HepG2 (cell line): ENCODE measurements at regions not wholly inside any gene's neighbourhood (a gene's known extent, or its start where the extent isn't known, plus 50 kb on each side); places are given as distances from the start of the nearest gene placed in this dataset.

Experiments
- ATAC-seq: fragments of 200-7000 bp; cut with Tn5 transposase; 3 replicates; pipeline ENCODE4 v1.9.1; 2020; ENCODE audit warnings: mild to moderate bottlenecking, moderate library complexity
- BruUV-seq: library from RNA; stranded (reverse); fragments of 400-500 nt; replicated peaks from 2 replicates; lab custom pipeline; 2021; lab: Mats Ljungman, UMichigan
- CTCF ChIA-PET: fragments of 300-600 bp; formaldehyde crosslinking; extraction: SDS; loops from one replicate; lab custom pipeline; 2021; ENCODE audit warnings: low total read pairs, inconsistent platforms, low intra/inter-chr PET ratio; lab: Yijun Ruan, JAX
- POLR2A ChIA-PET: fragments of 350-600 bp; sonication (Branson Sonifier 250); formaldehyde crosslinking; loops from one replicate; lab custom pipeline; 2020; ENCODE audit warnings: antibody characterized with exemption, inconsistent platforms; lab: Yijun Ruan, JAX
- DNase-seq: peaks from one replicate; pipeline ENCODE4 v3.0.0-alpha.2; 2015; ENCODE audit warnings: low spot score
- FAIRE-seq: peaks from 3 replicates; lab custom pipeline; 2011; peaks lifted over from hg19 to GRCh38; lab: Jason Lieb, UNC
- H2AFZ ChIP-seq: one replicate; pipeline ENCODE4 v1.6.1; 2011; ENCODE audit warnings: low read length, inconsistent platforms
- H3K27ac ChIP-seq: fragments of 300-600 bp; 3 replicates; pipeline ENCODE4 v1.8.0; 2011; ENCODE audit warnings: mixed run types, mild to moderate bottlenecking, mixed read lengths, low read length, inconsistent platforms; ENCODE audit not compliant: insufficient read depth; ENCODE audit errors: extremely low read length
- H3K27me3 ChIP-seq, 2 experiments: fragments of 200-600 bp in 1 of 2; 2 replicates in 1 of 2; 3 replicates in 1 of 2; pipeline versions ENCODE4 v1.6.0 to v1.8.0; 2011; ENCODE audit warnings: low read length in 2 of 2, mild to moderate bottlenecking in 2 of 2, moderate library complexity in 2 of 2, inconsistent platforms in 1 of 2; ENCODE audit not compliant: insufficient read depth in 2 of 2, control insufficient read depth in 1 of 2
- H3K36me3 ChIP-seq, 2 experiments: fragments of 200-600 bp in 1 of 2; replicated peaks in 1 of 2; 2 replicates in 1 of 2; 3 replicates in 1 of 2; pipeline versions ENCODE4 v1.5.1 to v1.8.0; 2011; ENCODE audit warnings: low read length in 2 of 2, inconsistent platforms in 1 of 2; ENCODE audit not compliant: insufficient read depth in 2 of 2, control insufficient read depth in 1 of 2
- H3K4me1 ChIP-seq: 2 replicates; pipeline ENCODE4 v1.5.1; 2012; ENCODE audit warnings: low read length, inconsistent platforms; ENCODE audit not compliant: insufficient read depth
- H3K4me2 ChIP-seq: 2 replicates; pipeline ENCODE4 v1.6.0; 2011; ENCODE audit warnings: low read depth, low read length, inconsistent platforms
- H3K4me3 ChIP-seq, 3 experiments: fragments of 200-600 bp in 1 of 3; sonication (generic), shearing (Covaris generic) in 1 of 3; replicated peaks in 1 of 3; 2 replicates each; pipeline ENCODE4 v1.5.1; 2011 to 2016; ENCODE audit warnings: low read length in 3 of 3, inconsistent platforms in 2 of 3, low read depth in 2 of 3, mild to moderate bottlenecking in 2 of 3, control low read depth in 1 of 3, mixed read lengths in 1 of 3; ENCODE audit not compliant: insufficient read depth in 1 of 3
- H3K79me2 ChIP-seq: one replicate; pipeline ENCODE4 v1.6.1; 2011; ENCODE audit warnings: low read length, inconsistent platforms; ENCODE audit not compliant: insufficient read depth
- H3K9ac ChIP-seq: 2 replicates; pipeline ENCODE4 v1.6.0; 2011; ENCODE audit warnings: mild to moderate bottlenecking, low read depth, low read length, inconsistent platforms; ENCODE audit not compliant: insufficient read depth
- H3K9me3 ChIP-seq: 2 replicates; pipeline ENCODE4 v1.5.1; 2012; ENCODE audit warnings: mild to moderate bottlenecking, low read length
- H4K20me1 ChIP-seq: 2 replicates; pipeline ENCODE4 v1.6.0; 2011; ENCODE audit warnings: inconsistent platforms, mild to moderate bottlenecking, low read length, moderate library complexity; ENCODE audit not compliant: insufficient read depth
- CBX2 ChIP-seq, 2 experiments: fragments of 200-600 bp in 1 of 2; sonication (generic); formaldehyde crosslinking in 1 of 2; IDR thresholded peaks; 2 replicates each; pipeline versions ENCODE4 v1.7.0 to v1.8.1; 2018 to 2022; ENCODE audit warnings: low read depth in 2 of 2, low read length in 1 of 2, mild to moderate bottlenecking in 1 of 2, missing genetic modification reagents in 1 of 2
- ISL2 ChIP-seq: sonication (generic); formaldehyde crosslinking; IDR thresholded peaks from 2 replicates; pipeline ENCODE4 v1.5.0; 2020; ENCODE audit warnings: missing genetic modification reagents
- ISX ChIP-seq: sonication (generic); formaldehyde crosslinking; conservative IDR thresholded peaks from 2 replicates; pipeline ENCODE4 v1.5.0; 2020; ENCODE audit warnings: missing genetic modification reagents
- NR2F2 ChIP-seq: IDR thresholded peaks from 2 replicates; pipeline ENCODE4 v1.6.1; 2012; ENCODE audit warnings: low read depth, inconsistent platforms, borderline replicate concordance
- RFX3 ChIP-seq: IDR thresholded peaks from 2 replicates; pipeline ENCODE4 v1.6.1; 2016; ENCODE audit warnings: missing biosample characterization, missing genetic modification reagents
- SOX13 ChIP-seq, 3 experiments: fragments of 450-650 bp in 1 of 3; sonication (generic) in 1 of 3; formaldehyde crosslinking in 1 of 3; IDR thresholded peaks in 2 of 3; conservative IDR thresholded peaks in 1 of 3; 2 replicates each; pipeline versions ENCODE4 v1.5.0 to v1.6.1; 2016 to 2020; ENCODE audit warnings: antibody characterized with exemption in 1 of 3, mild to moderate bottlenecking in 1 of 3, missing compliant biosample characterization in 1 of 3, missing genetic modification reagents in 1 of 3, moderate library complexity in 1 of 3
- ZBTB3 ChIP-seq: sonication (generic); formaldehyde crosslinking; IDR thresholded peaks from 2 replicates; pipeline ENCODE4 v1.4.0; 2020; ENCODE audit warnings: low read depth, mild to moderate bottlenecking, moderate library complexity, missing genetic modification reagents, borderline replicate concordance
- ZBTB7B ChIP-seq: sonication (generic); formaldehyde crosslinking; IDR thresholded peaks from 2 replicates; pipeline ENCODE4 v1.4.0; 2020; ENCODE audit warnings: missing genetic modification reagents
- ZFAT ChIP-seq: sonication (generic); formaldehyde crosslinking; conservative IDR thresholded peaks from 2 replicates; pipeline ENCODE4 v1.8.1; 2023; ENCODE audit warnings: missing genetic modification reagents, inconsistent platforms
- ZFP41 ChIP-seq: sonication (generic); formaldehyde crosslinking; IDR thresholded peaks from 2 replicates; pipeline ENCODE4 v1.4.0; 2020; ENCODE audit warnings: mild to moderate bottlenecking, missing genetic modification reagents, borderline replicate concordance
- ZFX ChIP-seq: sonication (generic); formaldehyde crosslinking; IDR thresholded peaks from 2 replicates; pipeline ENCODE4 v1.4.0; 2020; ENCODE audit warnings: mild to moderate bottlenecking, low read depth, missing genetic modification reagents, moderate library complexity
- ZNF430 ChIP-seq: sonication (generic); formaldehyde crosslinking; IDR thresholded peaks from 2 replicates; pipeline ENCODE4 v1.9.0; 2021; ENCODE audit warnings: mild to moderate bottlenecking, missing genetic modification reagents
- ZNF530 ChIP-seq: sonication (generic); formaldehyde crosslinking; IDR thresholded peaks from 2 replicates; pipeline ENCODE4 v1.5.0; 2020; ENCODE audit warnings: low read depth, mild to moderate bottlenecking, missing genetic modification reagents
- ZNF678 ChIP-seq: sonication (generic); formaldehyde crosslinking; IDR thresholded peaks from 2 replicates; pipeline ENCODE4 v1.4.0; 2020; ENCODE audit warnings: mild to moderate bottlenecking, missing genetic modification reagents
- ZNF703 ChIP-seq: sonication (generic); formaldehyde crosslinking; IDR thresholded peaks from 2 replicates; pipeline ENCODE4 v1.5.1; 2020; ENCODE audit warnings: missing genetic modification reagents, mild to moderate bottlenecking, moderate library complexity, borderline replicate concordance
- WGBS: methylation state at CpG from one replicate; pipeline ENCODE4 v1.1.6; 2017; ENCODE audit warnings: low lambda C conversion rate; 5-methylcytosine and 5-hydroxymethylcytosine counted together
- in situ Hi-C: cut with HindIII; loops from 2 replicates; pipeline ENCODE4 v1.10.0; 2017; ENCODE audit warnings: low pct_unique_long_range_greater_than_20kb; ENCODE audit not compliant: extremely low pct_ligation_motif_present
- intact Hi-C: fragments of 100-400 bp; cut with micrococcal nuclease; formaldehyde crosslinking; loops from one replicate; pipeline ENCODE4 v1.10.0; 2022; ENCODE audit not compliant: unreplicated experiment
- TF ChIP-seq, protein P1 (sequence below): sonication (generic); formaldehyde crosslinking; IDR thresholded peaks from 2 replicates; pipeline ENCODE4 v1.4.0; 2020; ENCODE audit warnings: mild to moderate bottlenecking, low read depth, missing genetic modification reagents
- TF ChIP-seq, protein P2 (sequence below): sonication (generic); formaldehyde crosslinking; conservative IDR thresholded peaks from 2 replicates; pipeline ENCODE4 v1.4.0; 2020; ENCODE audit warnings: missing genetic modification reagents
- TF ChIP-seq, protein P3 (sequence below): sonication (generic); formaldehyde crosslinking; IDR thresholded peaks from 2 replicates; pipeline ENCODE4 v1.8.0; 2022; ENCODE audit warnings: mild to moderate bottlenecking, missing genetic modification reagents, borderline replicate concordance

DNA sequence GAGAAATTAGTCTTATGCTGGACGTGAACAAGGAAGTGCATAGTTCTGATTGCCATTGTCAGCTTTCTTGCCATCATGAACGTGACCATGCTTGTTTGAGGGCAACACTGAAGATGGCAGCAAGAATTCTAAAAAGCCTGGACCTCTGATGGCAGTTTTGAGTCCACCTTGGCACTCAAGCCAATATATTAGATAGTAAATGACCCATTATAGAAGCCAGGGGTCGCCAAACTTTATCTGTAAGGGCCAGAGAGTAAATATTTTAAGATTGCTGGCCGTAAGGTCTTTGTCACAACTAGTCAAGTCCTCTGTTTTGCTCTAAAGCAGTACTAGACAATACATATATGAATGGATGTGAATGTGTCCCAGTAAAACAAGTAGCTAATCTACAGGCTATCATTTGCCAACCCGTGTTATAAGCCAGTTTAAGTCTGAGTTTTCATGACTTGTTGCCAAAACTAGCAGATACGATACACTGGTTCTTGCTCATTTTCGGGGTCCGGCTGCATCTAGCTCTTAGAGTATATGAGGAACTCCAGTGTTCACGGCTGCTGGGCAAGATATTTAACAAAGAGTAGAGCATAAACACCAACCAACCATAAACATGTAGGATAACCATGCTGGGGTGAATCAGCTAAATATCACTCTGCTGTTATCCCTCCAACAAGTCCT is 73.1 kb upstream of the PELI1 start:
- no peak overlapping the region for H3K4me3 ChIP-seq
- no peak overlapping the region for H2AFZ ChIP-seq
- DNase-seq (no peak), ATAC-seq (no peak), FAIRE-seq (no peak)
- no peaks in the 10 kb centered on the region for H3K36me3 ChIP-seq
- ChIA-PET POLR2A (no interaction called here), CTCF (no interaction called here)
- intact Hi-C loops (no loop called here), in situ Hi-C loops (no loop called here)
- BruUV-seq: no TSS peak
- no peaks in the 10 kb centered on the region for H3K79me2 ChIP-seq
- H4K20me1 ChIP-seq: no peaks in the 10 kb centered on the region
- no peaks in the 10 kb centered on the region for H3K9me3 ChIP-seq
- peaks cover 0 to 10% of the 10 kb centered on the region in 2 experiments; a peak in 2 of 5 replicates for H3K27me3 ChIP-seq
- no peak overlapping the region for H3K4me2 ChIP-seq
- no peak overlapping the region for H3K9ac ChIP-seq
- H3K4me1 ChIP-seq: peaks cover 9% of the 10 kb centered on the region; the same call in 1 of the 2 replicates
- H3K27ac ChIP-seq: no peak overlapping the region
- WGBS: 40% methylated on average over 9 of the region's 9 CpGs
- TF ChIP-seq CBX2 (IDR thresholded peaks at IDR 0.05; ENCODE audit: low read depth, low read length) (no peak), CBX2 (CRISPR knock-in tag; IDR thresholded peaks at IDR 0.05; ENCODE audit: low read depth) (no peak), ZFX (no peak), NR2F2 (no peak), ZNF678 (CRISPR knock-in tag) (no peak), ZNF430 (no peak), ZNF530 (CRISPR knock-in tag) (no peak), SOX13 (IDR thresholded peaks at IDR 0.05) (no peak), SOX13 (CRISPR knock-in tag; conservative IDR thresholded peaks at IDR 0.05 in 1 of 2, IDR thresholded peaks at IDR 0.05 in 1 of 2) (no peak), ISX (CRISPR knock-in tag) (no peak), ISL2 (CRISPR knock-in tag) (no peak), ZFAT (CRISPR knock-in tag) (no peak), ZFP41 (no peak), ZNF703 (CRISPR knock-in tag) (no peak), ZBTB3 (CRISPR knock-in tag) (no peak), RFX3 (CRISPR knock-in tag) (no peak), ZBTB7B (CRISPR knock-in tag) (no peak)
- TF ChIP-seq, protein P1, sequence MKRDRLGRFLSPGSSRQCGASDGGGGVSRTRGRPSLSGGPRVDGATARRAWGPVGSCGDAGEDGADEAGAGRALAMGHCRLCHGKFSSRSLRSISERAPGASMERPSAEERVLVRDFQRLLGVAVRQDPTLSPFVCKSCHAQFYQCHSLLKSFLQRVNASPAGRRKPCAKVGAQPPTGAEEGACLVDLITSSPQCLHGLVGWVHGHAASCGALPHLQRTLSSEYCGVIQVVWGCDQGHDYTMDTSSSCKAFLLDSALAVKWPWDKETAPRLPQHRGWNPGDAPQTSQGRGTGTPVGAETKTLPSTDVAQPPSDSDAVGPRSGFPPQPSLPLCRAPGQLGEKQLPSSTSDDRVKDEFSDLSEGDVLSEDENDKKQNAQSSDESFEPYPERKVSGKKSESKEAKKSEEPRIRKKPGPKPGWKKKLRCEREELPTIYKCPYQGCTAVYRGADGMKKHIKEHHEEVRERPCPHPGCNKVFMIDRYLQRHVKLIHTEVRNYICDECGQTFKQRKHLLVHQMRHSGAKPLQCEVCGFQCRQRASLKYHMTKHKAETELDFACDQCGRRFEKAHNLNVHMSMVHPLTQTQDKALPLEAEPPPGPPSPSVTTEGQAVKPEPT (CRISPR knock-in tag): no peak
- TF ChIP-seq, protein P2, sequence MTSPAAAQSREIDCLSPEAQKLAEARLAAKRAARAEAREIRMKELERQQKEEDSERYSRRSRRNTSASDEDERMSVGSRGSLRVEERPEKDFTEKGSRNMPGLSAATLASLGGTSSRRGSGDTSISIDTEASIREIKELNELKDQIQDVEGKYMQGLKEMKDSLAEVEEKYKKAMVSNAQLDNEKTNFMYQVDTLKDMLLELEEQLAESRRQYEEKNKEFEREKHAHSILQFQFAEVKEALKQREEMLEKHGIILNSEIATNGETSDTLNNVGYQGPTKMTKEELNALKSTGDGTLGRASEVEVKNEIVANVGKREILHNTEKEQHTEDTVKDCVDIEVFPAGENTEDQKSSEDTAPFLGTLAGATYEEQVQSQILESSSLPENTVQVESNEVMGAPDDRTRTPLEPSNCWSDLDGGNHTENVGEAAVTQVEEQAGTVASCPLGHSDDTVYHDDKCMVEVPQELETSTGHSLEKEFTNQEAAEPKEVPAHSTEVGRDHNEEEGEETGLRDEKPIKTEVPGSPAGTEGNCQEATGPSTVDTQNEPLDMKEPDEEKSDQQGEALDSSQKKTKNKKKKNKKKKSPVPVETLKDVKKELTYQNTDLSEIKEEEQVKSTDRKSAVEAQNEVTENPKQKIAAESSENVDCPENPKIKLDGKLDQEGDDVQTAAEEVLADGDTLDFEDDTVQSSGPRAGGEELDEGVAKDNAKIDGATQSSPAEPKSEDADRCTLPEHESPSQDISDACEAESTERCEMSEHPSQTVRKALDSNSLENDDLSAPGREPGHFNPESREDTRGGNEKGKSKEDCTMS (CRISPR knock-in tag): no peak
- TF ChIP-seq, protein P3, sequence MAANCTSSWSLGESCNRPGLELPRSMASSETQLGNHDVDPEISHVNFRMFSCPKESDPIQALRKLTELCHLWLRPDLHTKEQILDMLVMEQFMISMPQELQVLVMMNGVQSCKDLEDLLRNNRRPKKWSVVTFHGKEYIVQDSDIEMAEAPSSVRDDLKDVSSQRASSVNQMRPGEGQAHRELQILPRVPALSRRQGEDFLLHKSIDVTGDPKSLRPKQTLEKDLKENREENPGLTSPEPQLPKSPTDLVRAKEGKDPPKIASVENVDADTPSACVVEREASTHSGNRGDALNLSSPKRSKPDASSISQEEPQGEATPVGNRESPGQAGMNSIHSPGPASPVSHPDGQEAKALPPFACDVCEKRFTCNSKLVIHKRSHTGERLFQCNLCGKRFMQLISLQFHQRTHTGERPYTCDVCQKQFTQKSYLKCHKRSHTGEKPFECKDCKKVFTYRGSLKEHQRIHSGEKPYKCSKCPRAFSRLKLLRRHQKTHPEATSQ (CRISPR knock-in tag): no peak
